Effector memory CD8-positive, alpha-beta T cell (primary cell): ENCODE measurements at regions not wholly inside any gene's neighbourhood (a gene's known extent, or its start where the extent isn't known, plus 50 kb on each side); places are given as distances from the start of the nearest gene placed in this dataset.
"Not testable (repeated sequence)": the region's sequence is repeated elsewhere in the genome, so short reads cannot be mapped to it uniquely, and the experiment has no call there.

ENCODE experiments used
- ATAC-seq: fragments of 150-1000 bp; cut with Tn5 transposase; replicated peaks from 2 replicates; pipeline ENCODE4 v1.10.0; 2021; ENCODE audit warnings: mild to moderate bottlenecking, moderate library complexity
- DNase-seq, 3 experiments: peaks; one replicate each; pipeline ENCODE4 v3.0.0; 2021
- H3K27ac Mint-ChIP-seq, 2 donors: one replicate each; pipeline ENCODE4 v1.8.0; 2022; ENCODE audit warnings: mild to moderate bottlenecking in 2 of 2, mixed read lengths in 2 of 2, moderate library complexity in 2 of 2
- H3K27me3 Mint-ChIP-seq, 2 donors: one replicate each; pipeline ENCODE4 v1.8.0; 2022; ENCODE audit warnings: mixed read lengths in 2 of 2
- H3K36me3 Mint-ChIP-seq: one replicate; pipeline ENCODE4 v1.8.0; 2022; ENCODE audit warnings: mild to moderate bottlenecking, moderate library complexity, mixed read lengths; ENCODE audit not compliant: insufficient read depth
- H3K4me1 Mint-ChIP-seq, 2 donors: one replicate each; pipeline ENCODE4 v1.8.0; 2022; ENCODE audit warnings: low read depth in 2 of 2, mixed read lengths in 2 of 2
- H3K4me3 Mint-ChIP-seq, 2 donors: one replicate each; pipeline ENCODE4 v1.8.0; 2022; ENCODE audit warnings: mild to moderate bottlenecking in 2 of 2, mixed read lengths in 2 of 2, moderate library complexity in 2 of 2
- H3K9me3 Mint-ChIP-seq, 2 donors: one replicate each; pipeline ENCODE4 v1.8.0; 2022; ENCODE audit warnings: mixed read lengths in 2 of 2

GRCh38 chr16:17926461-17926860, 410.1 kb downstream of the NPIPA8 start:
- Mint-ChIP-seq H3K9me3 (peaks cover 0 to 3% of the 10 kb centered on the region in 2 donors), H3K27me3 (peaks cover 19 to 28% of the 10 kb centered on the region in 2 donors), H3K4me3 (no peak overlapping the region), H3K36me3 (no peaks in the 10 kb centered on the region), H3K4me1 (no peaks in the 10 kb centered on the region), H3K27ac (no peak overlapping the region)
- no peak for ATAC-seq
- DNase-seq: no peak

DNA sequence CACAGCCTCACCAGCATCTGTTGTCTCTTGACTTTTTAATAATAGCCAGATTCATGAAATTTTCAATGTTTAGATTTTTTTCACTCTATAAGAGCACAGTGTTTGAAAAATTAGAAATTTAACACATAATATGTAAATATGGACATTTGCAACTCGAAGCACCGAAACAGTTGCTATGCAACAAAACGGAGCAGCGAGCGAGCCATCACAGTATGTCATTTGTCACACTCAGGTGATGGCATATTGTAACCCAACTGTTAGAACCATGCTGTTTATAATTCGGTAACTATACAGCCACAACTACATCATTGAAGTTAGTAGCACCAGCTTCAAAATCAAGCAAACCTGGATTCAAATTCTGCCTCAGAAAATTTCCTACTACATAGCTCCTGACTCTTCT, 410.8 kb downstream of the NPIPA8 start:
- Mint-ChIP-seq H3K9me3 (peaks cover 0 to 3% of the 10 kb centered on the region in 2 donors), H3K4me1 (no peaks in the 10 kb centered on the region), H3K36me3 (no peaks in the 10 kb centered on the region), H3K27me3 (peaks cover 19 to 28% of the 10 kb centered on the region in 2 donors), H3K4me3 (no peak overlapping the region), H3K27ac (no peak overlapping the region)
- ATAC-seq (no peak), DNase-seq (no peak)

DNA sequence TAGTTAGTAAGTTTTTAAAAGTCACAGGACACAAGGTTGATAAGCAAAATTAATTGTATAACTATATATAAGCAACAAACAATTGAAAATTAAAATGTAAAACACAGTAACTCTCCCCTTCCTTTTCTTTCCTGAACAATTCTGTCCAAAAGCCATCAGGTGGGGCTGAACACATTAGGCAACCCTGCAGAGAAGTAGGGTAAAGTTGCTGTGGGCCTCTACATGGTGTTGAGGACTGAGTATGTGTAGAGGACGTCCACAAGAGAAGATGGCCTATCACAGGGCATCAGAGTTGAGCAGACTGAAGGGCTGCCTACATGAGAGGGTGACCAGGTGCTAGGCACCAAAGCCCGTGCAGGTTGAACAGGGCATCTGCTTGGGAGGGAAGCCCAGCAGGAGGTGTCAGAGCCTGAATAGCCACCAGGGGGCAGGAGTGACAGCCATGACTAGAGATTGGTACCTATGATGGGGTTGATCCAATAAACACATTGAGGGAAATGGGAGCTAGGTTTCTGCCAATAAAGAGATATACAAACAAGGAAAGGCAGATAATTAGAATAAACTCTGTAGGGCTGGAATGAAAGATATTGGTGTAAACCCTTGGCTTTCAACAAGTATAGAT, 415.1 kb downstream of the NPIPA8 start:
- no peak overlapping the region for H3K27ac Mint-ChIP-seq

GRCh38 chr16:17917316-17918019, 419.1 kb downstream of the NPIPA8 start:
- no peak for ATAC-seq
- H3K27me3 Mint-ChIP-seq: peaks cover 19 to 23% of the 10 kb centered on the region in 2 donors
- no peaks in the 10 kb centered on the region for H3K4me1 Mint-ChIP-seq
- H3K27ac Mint-ChIP-seq: no peak overlapping the region
- no peaks in the 10 kb centered on the region for H3K36me3 Mint-ChIP-seq
- H3K4me3 Mint-ChIP-seq: no peak overlapping the region
- peaks cover 0 to 7% of the 10 kb centered on the region in 2 donors for H3K9me3 Mint-ChIP-seq
- no peak for DNase-seq

More for the DNA sequence above, 415.1 kb downstream of the NPIPA8 start:
- Mint-ChIP-seq H3K4me3 (no peak overlapping the region), H3K36me3 (no peaks in the 10 kb centered on the region), H3K4me1 (no peaks in the 10 kb centered on the region), H3K9me3 (no peaks in the 10 kb centered on the region), H3K27me3 (peaks cover 20 to 22% of the 10 kb centered on the region in 2 donors)
- peak; percentile 25 to 41 (median 32) for DNase-seq
- no peak for ATAC-seq

GRCh38 chr16:17915791-17916190, 420.7 kb downstream of the NPIPA8 start:
- Mint-ChIP-seq H3K27ac (no peak overlapping the region), H3K36me3 (no peaks in the 10 kb centered on the region), H3K4me3 (no peak overlapping the region), H3K4me1 (no peaks in the 10 kb centered on the region), H3K27me3 (peaks cover 19 to 23% of the 10 kb centered on the region in 2 donors), H3K9me3 (peaks cover 0 to 7% of the 10 kb centered on the region in 2 donors)
- no peak for ATAC-seq
- DNase-seq: no peak

DNA sequence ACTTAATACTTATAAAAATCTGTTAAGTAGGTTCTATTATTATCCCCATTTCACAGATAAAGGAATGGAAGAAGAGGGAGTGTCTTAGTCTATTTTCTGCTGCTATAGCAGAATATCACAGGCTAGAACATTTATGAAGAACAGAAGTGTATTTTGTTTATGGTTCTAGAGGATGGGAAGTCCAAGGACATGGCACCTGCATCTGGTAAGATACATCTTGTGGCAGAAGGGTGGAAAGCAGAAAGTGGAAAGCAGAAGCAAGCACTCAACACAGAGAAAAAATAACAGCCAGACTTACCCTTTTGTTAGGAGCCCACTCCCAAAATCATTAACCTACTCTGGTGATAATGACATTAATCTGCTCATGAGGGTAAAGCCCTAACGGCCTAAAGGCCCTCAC, 422.4 kb downstream of the NPIPA8 start:
- ATAC-seq (no peak), DNase-seq (no peak)
- no peak overlapping the region for H3K27ac Mint-ChIP-seq
- H3K36me3 Mint-ChIP-seq: no peaks in the 10 kb centered on the region
- no peaks in the 10 kb centered on the region for H3K4me1 Mint-ChIP-seq
- no peak overlapping the region for H3K4me3 Mint-ChIP-seq
- peaks cover 0 to 7% of the 10 kb centered on the region in 2 donors for H3K9me3 Mint-ChIP-seq
- peaks cover 19 to 20% of the 10 kb centered on the region in 2 donors for H3K27me3 Mint-ChIP-seq

DNA sequence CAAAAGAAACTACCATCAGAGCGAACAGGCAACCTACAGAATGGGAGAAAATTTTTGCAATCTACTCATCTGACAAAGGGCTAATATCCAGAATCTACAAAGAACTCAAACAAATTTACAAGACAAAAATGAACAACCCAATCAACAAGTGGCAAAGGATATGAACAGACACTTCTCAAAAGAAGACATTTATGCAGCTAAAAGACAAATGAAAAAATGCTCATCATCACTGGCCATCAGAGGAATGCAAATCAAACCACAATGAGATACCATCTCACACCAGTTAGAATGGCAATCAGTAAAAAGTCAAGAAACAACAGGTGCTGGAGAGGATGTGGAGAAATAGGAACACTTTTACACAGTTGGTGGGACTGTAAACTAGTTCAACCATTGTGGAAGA, 425.0 kb downstream of the NPIPA8 start:
- H3K27ac Mint-ChIP-seq, H3K4me3 Mint-ChIP-seq, H3K4me1 Mint-ChIP-seq, DNase-seq, H3K9me3 Mint-ChIP-seq, H3K36me3 Mint-ChIP-seq, ATAC-seq: not testable (repeated sequence)
- peaks cover 10 to 11% of the 10 kb centered on the region in 2 donors for H3K27me3 Mint-ChIP-seq

- not testable (repeated sequence) for H3K4me3 Mint-ChIP-seq, H3K9me3 Mint-ChIP-seq, H3K27ac Mint-ChIP-seq, ATAC-seq, H3K36me3 Mint-ChIP-seq, DNase-seq, H3K4me1 Mint-ChIP-seq
- H3K27me3 Mint-ChIP-seq: peaks cover 12 to 19% of the 10 kb centered on the region in 2 donors
Measured at GRCh38 chr16:17906626-17907025, 429.9 kb downstream of the NPIPA8 start.

GRCh38 chr16:17901309-17901708, 430.5 kb upstream of the XYLT1 start:
- ATAC-seq (no peak), DNase-seq (no peak)
- Mint-ChIP-seq H3K4me1 (no peaks in the 10 kb centered on the region), H3K9me3 (no peaks in the 10 kb centered on the region), H3K4me3 (no peak overlapping the region), H3K27ac (no peak overlapping the region), H3K36me3 (no peaks in the 10 kb centered on the region), H3K27me3 (peaks cover 18 to 20% of the 10 kb centered on the region in 2 donors)

DNA sequence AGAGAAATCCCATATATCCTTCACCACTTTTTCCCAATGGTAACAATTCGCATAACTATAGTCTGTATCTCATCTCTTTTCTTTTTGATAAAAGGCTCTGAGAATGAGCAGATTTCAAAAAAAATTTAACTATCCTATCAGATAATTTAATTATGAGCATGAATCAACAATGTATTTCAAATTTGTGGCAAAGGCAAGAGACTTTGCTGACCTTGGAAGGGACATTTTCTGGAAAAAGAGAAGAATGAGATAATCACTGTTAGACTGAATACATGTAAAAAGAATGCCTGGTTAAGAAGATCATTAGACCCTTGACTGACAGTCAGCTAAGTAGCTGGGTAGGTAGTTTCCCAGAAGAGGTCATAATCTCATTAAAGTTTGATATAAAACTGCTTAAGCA, 428.4 kb upstream of the XYLT1 start:
- H3K4me1 Mint-ChIP-seq: no peaks in the 10 kb centered on the region
- H3K27me3 Mint-ChIP-seq: peaks cover 18 to 29% of the 10 kb centered on the region in 2 donors
- ATAC-seq (no peak), DNase-seq (no peak)
- H3K27ac Mint-ChIP-seq: no peak overlapping the region
- peaks cover 0 to 2% of the 10 kb centered on the region in 2 donors for H3K9me3 Mint-ChIP-seq
- H3K36me3 Mint-ChIP-seq: no peaks in the 10 kb centered on the region
- no peak overlapping the region for H3K4me3 Mint-ChIP-seq

- Mint-ChIP-seq H3K4me1 (no peaks in the 10 kb centered on the region), H3K36me3 (no peaks in the 10 kb centered on the region), H3K27me3 (peaks cover 17 to 26% of the 10 kb centered on the region in 2 donors), H3K9me3 (peaks cover 0 to 2% of the 10 kb centered on the region in 2 donors), H3K27ac (no peak overlapping the region), H3K4me3 (no peak overlapping the region)
- no peak for DNase-seq
- no peak for ATAC-seq
Measured at GRCh38 chr16:17887963-17888362, 417.2 kb upstream of the XYLT1 start.

GRCh38 chr16:17885659-17886207, 415.0 kb upstream of the XYLT1 start:
- DNase-seq: no peak
- H3K36me3 Mint-ChIP-seq: no peaks in the 10 kb centered on the region
- ATAC-seq: no peak
- no peaks in the 10 kb centered on the region for H3K4me1 Mint-ChIP-seq
- H3K9me3 Mint-ChIP-seq: peaks cover 0 to 2% of the 10 kb centered on the region in 2 donors
- H3K27ac Mint-ChIP-seq: no peak overlapping the region
- H3K27me3 Mint-ChIP-seq: peaks cover 16 to 28% of the 10 kb centered on the region in 2 donors
- H3K4me3 Mint-ChIP-seq: no peak overlapping the region

DNA sequence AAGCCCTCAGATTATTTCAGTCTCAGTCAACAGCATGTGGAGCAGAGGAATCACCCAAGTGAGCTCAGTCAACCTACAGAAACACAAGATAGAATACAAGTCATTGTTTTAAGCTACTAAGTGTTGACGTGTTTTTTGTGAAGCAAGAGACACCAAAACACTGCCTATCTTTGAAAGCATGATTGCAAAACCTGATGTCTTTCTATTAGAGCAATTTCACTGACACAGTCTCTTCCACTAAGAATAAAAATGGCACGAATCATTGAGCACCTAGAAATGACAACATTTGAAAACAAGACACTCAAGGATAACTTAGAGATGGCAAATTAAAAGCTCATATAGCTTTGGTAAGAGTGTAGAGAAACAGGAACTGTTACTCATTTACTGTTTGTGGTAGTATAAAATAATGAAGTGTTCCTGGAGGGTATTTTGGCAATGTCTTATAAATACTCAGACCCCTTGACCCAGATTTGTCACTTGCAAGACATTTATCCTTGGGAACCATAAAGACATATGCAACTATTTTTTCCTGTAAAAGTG, 407.1 kb upstream of the XYLT1 start:
- no peaks in the 10 kb centered on the region for H3K36me3 Mint-ChIP-seq
- no peak overlapping the region for H3K4me3 Mint-ChIP-seq
- H3K27ac Mint-ChIP-seq: no peak overlapping the region
- no peak for ATAC-seq
- H3K27me3 Mint-ChIP-seq: peaks cover 43 to 48% of the 10 kb centered on the region in 2 donors
- H3K4me1 Mint-ChIP-seq: no peaks in the 10 kb centered on the region
- no peak for DNase-seq
- H3K9me3 Mint-ChIP-seq: no peaks in the 10 kb centered on the region

DNA sequence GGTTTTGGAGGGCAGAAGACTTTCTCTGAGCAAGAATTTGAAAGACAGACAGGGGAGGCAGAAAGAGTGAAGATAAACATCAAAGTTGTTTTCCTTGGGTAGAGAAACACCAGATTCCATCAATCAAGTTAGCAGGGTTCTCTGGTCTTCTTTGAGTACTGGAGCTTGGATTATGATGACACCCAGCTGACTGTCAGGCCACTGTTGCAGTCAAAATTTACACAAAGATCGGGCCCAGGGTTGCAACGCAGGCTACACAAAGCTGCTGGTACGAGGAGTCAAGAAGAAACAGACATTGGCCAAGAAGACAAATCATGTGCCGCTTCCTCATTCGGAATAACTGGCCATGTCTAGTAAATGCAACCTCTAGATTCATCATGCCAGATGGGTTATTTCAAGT, 396.2 kb upstream of the XYLT1 start:
- H3K27ac Mint-ChIP-seq: no peak overlapping the region
- H3K4me1 Mint-ChIP-seq: no peaks in the 10 kb centered on the region
- no peaks in the 10 kb centered on the region for H3K9me3 Mint-ChIP-seq
- ATAC-seq (no peak), DNase-seq (no peak)
- H3K27me3 Mint-ChIP-seq: peaks cover 13 to 23% of the 10 kb centered on the region in 2 donors
- H3K36me3 Mint-ChIP-seq: no peaks in the 10 kb centered on the region
- H3K4me3 Mint-ChIP-seq: no peak overlapping the region
